CD1c-positive myeloid dendritic cell (primary cell): ENCODE measurements at regions not wholly inside any gene's neighbourhood (a gene's known extent, or its start where the extent isn't known, plus 50 kb on each side); places are given as distances from the start of the nearest gene placed in this dataset.

Experiments
- DNase-seq: peaks from one replicate; pipeline ENCODE4 v3.0.0-alpha.2; 2016; ENCODE audit errors: extremely low spot score

DNA sequence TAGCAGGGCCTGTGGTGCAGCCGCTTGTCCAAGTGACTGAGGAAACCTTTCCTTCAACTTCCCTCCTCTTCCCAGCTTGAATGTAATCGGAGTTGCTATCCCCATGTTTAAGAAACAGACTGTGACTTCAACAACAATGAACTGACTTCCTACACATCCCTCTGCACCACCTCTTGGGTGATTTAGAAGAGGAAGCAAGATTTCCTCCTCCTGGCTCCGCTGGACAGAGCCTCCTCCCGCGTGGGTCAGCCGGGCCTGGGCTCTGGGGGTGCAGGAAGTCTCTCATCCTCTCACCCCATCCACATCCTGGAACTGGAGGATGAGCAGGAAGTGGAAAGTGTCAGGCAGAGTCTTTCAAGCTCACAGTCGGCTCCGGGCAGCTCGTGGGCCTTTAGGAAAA is 84.3 kb downstream of the GATA6 start:
- peak; percentile 7 for DNase-seq

DNA sequence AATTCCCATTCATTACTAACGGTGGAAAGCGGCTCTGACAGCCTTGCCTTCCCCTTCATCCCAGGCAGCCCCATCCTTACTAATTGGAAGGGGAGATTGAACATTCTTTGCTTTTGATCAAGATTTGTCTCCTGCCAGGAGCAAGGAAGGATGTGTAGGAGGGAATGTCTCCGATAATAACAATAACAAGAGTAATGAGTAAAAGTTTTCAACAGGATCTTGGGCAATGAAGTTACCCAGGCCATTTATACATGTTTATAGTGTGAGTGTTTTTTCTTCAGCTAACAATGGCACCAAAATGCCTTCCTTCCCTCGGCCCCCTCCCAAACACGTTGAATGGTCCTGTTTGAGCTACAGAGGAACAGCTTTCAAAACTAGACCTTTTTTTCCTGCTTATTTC is 83.8 kb downstream of the GATA6 start:
- DNase-seq = no peak
